HCT116 (cell line): ENCODE measurements at regions not wholly inside any gene's neighbourhood (a gene's known extent, or its start where the extent isn't known, plus 50 kb on each side); places are given as distances from the start of the nearest gene placed in this dataset.
"Not testable (repeated sequence)": the region's sequence is repeated elsewhere in the genome, so short reads cannot be mapped to it uniquely, and the experiment has no call there.

Experiments
- ATAC-seq: fragments of 200-7000 bp; cut with Tn5 transposase; 2 replicates; pipeline ENCODE4 v1.9.1; 2020; ENCODE audit warnings: mild to moderate bottlenecking, moderate library complexity
- BruUV-seq: library from RNA; stranded (reverse); fragments of 400-500 nt; replicated peaks from 2 replicates; lab custom pipeline; 2021; lab: Mats Ljungman, UMichigan
- CTCF ChIA-PET: fragments of 300-600 bp; sonication (Branson Sonifier 250); formaldehyde crosslinking; loops from one replicate; lab custom pipeline; 2021; ENCODE audit warnings: antibody characterized with exemption; lab: Charles Lee
- POLR2A ChIA-PET: fragments of 300-600, 350-600 bp; sonication (Branson Sonifier 250); formaldehyde crosslinking; loops from one replicate; lab custom pipeline; 2021; ENCODE audit warnings: antibody characterized with exemption; lab: Charles Lee
- RAD21 ChIA-PET, 2 experiments: fragments of 300-600 bp; sonication (Branson Sonifier 250); formaldehyde crosslinking; loops; one replicate each; lab custom pipeline; 2023; ENCODE audit warnings: low total read pairs in 2 of 2; ENCODE audit not compliant: uncharacterized antibody in 2 of 2, unreplicated experiment in 2 of 2, low non-redundant PET in 1 of 2; lab: Charles Lee
- DNase-seq: peaks from one replicate; pipeline ENCODE4 v3.0.0-alpha.2; 2010; ENCODE audit warnings: low read depth, low spot score
- H2AFZ ChIP-seq: fragments of 200-600 bp; shearing (Covaris generic), sonication (generic); 2 replicates; pipeline ENCODE4 v1.6.1; 2017; ENCODE audit warnings: low read depth, mixed run types, mixed read lengths, antibody characterized with exemption, low read length; ENCODE audit not compliant: poor library complexity, severe bottlenecking
- H3K27ac ChIP-seq: 2 replicates; pipeline ENCODE4 v1.5.1; 2012; ENCODE audit warnings: low read depth, low read length
- H3K27me3 ChIP-seq: fragments of 200-600 bp; sonication (generic); 2 replicates; pipeline ENCODE4 v1.6.1; 2016; ENCODE audit warnings: mixed run types, low read length, mixed read lengths; ENCODE audit not compliant: insufficient read depth
- H3K36me3 ChIP-seq, 2 experiments: fragments of 200-500 bp in 1 of 2; fragments of 200-600 bp in 1 of 2; sonication (Bioruptor generic) in 1 of 2; sonication (generic) in 1 of 2; 2 replicates each; pipeline versions ENCODE4 v1.5.1 to v1.6.1; 2014 to 2016; ENCODE audit warnings: low read length in 2 of 2, inconsistent platforms in 1 of 2, mixed read lengths in 1 of 2, mixed run types in 1 of 2; ENCODE audit not compliant: insufficient read depth in 2 of 2, control insufficient read depth in 1 of 2
- H3K4me1 ChIP-seq, 2 experiments: fragments of 200-600 bp in 1 of 2; sonication (generic) in 1 of 2; 2 replicates each; pipeline versions ENCODE4 v1.5.1 to v1.6.1; 2012 to 2017; ENCODE audit warnings: low read length in 2 of 2, inconsistent platforms in 1 of 2, mild to moderate bottlenecking in 1 of 2, mixed read lengths in 1 of 2, mixed run types in 1 of 2, moderate library complexity in 1 of 2; ENCODE audit not compliant: insufficient read depth in 2 of 2, control insufficient read depth in 1 of 2
- H3K4me2 ChIP-seq: fragments of 200-600 bp; sonication (generic); 2 replicates; pipeline ENCODE4 v1.6.1; 2017; ENCODE audit warnings: mixed run types, low read length, mixed read lengths
- H3K4me3 ChIP-seq, 2 experiments: fragments of 200-600 bp in 1 of 2; sonication (generic) in 1 of 2; replicated peaks in 1 of 2; 2 replicates each; pipeline ENCODE4 v1.5.1; 2011 to 2016; ENCODE audit warnings: low read length in 2 of 2, control low read depth in 1 of 2, low read depth in 1 of 2, mild to moderate bottlenecking in 1 of 2, mixed read lengths in 1 of 2, mixed run types in 1 of 2
- H3K79me2 ChIP-seq: fragments of 200-600 bp; sonication (generic); 2 replicates; pipeline ENCODE4 v1.6.1; 2017; ENCODE audit warnings: mild to moderate bottlenecking, mixed run types, low read length, moderate library complexity, mixed read lengths; ENCODE audit not compliant: insufficient read depth
- H3K9ac ChIP-seq: fragments of 200-600 bp; sonication (generic); 2 replicates; pipeline ENCODE4 v1.6.1; 2016; ENCODE audit warnings: low read length, mixed read lengths
- H3K9me2 ChIP-seq: fragments of 200-600 bp; sonication (generic), shearing (Covaris generic); 2 replicates; pipeline ENCODE4 v1.6.1; 2017; ENCODE audit warnings: mixed run types, mild to moderate bottlenecking, moderate library complexity; ENCODE audit not compliant: insufficient read depth
- H3K9me3 ChIP-seq, 2 experiments: fragments of 200-500 bp in 1 of 2; fragments of 200-600 bp in 1 of 2; sonication (Bioruptor generic) in 1 of 2; sonication (generic) in 1 of 2; 2 replicates each; pipeline ENCODE4 v1.6.1; 2014 to 2017; ENCODE audit warnings: low read length in 2 of 2, mixed read lengths in 2 of 2, inconsistent platforms in 1 of 2, low read depth in 1 of 2, mild to moderate bottlenecking in 1 of 2, mixed run types in 1 of 2, moderate library complexity in 1 of 2; ENCODE audit not compliant: control insufficient read depth in 1 of 2, insufficient read depth in 1 of 2
- H4K20me1 ChIP-seq: fragments of 200-600 bp; sonication (generic), shearing (Covaris generic); 2 replicates; pipeline ENCODE4 v1.6.1; 2017; ENCODE audit warnings: mixed run types, mild to moderate bottlenecking, moderate library complexity; ENCODE audit not compliant: insufficient read depth
- CTCF ChIP-seq, 3 experiments: fragments of 200-600 bp in 1 of 3; sonication (generic) in 1 of 3; IDR thresholded peaks in 2 of 3; conservative IDR thresholded peaks in 1 of 3; 2 replicates each; pipeline ENCODE4 v1.5.1; 2012 to 2017; ENCODE audit warnings: low read depth in 2 of 3, low read length in 2 of 3, antibody characterized with exemption in 1 of 3, borderline replicate concordance in 1 of 3, control low read depth in 1 of 3, mild to moderate bottlenecking in 1 of 3, mixed read lengths in 1 of 3, mixed run types in 1 of 3, moderate library complexity in 1 of 3; ENCODE audit not compliant: insufficient read depth in 1 of 3
- MAX ChIP-seq: IDR thresholded peaks from 2 replicates; pipeline ENCODE4 v1.6.1; 2012
- POLR2AphosphoS5 ChIP-seq: IDR thresholded peaks from 2 replicates; pipeline ENCODE4 v1.6.1; 2011; ENCODE audit warnings: mild to moderate bottlenecking, low read depth, low read length, moderate library complexity
- REST ChIP-seq: IDR thresholded peaks from 2 replicates; pipeline ENCODE4 v1.6.1; 2012; ENCODE audit warnings: low read depth
- SP1 ChIP-seq: IDR thresholded peaks from 2 replicates; pipeline ENCODE4 v1.6.1; 2012; ENCODE audit warnings: low read depth
- intact Hi-C: fragments of 100-400 bp; cut with micrococcal nuclease; formaldehyde crosslinking; loops from 2 replicates; pipeline ENCODE4 v1.10.0; 2022

GRCh38 chr3:81186412-81186811 lies 575.0 kb downstream of the GBE1 start:
- ChIA-PET POLR2A (no interaction called here), CTCF (no interaction called here), RAD21 (no interaction called here)
- H3K9ac ChIP-seq, result no peak overlapping the region
- ATAC-seq (no peak), DNase-seq (no peak)
- H4K20me1 ChIP-seq, result no peaks in the 10 kb centered on the region
- H2AFZ ChIP-seq, result no peak overlapping the region
- H3K27ac ChIP-seq, result no peak overlapping the region
- no peak overlapping the region for H3K4me3 ChIP-seq
- no TSS peak for BruUV-seq
- H3K4me1 ChIP-seq, result no peaks in the 10 kb centered on the region
- H3K79me2 ChIP-seq, result no peaks in the 10 kb centered on the region
- H3K9me3 ChIP-seq, result peaks cover 0 to 5% of the 10 kb centered on the region in 2 experiments; a peak in 2 of 4 replicates
- H3K4me2 ChIP-seq, result no peak overlapping the region
- H3K27me3 ChIP-seq, result no peaks in the 10 kb centered on the region
- H3K9me2 ChIP-seq, result no peaks in the 10 kb centered on the region
- TF ChIP-seq CTCF (IDR thresholded peaks at IDR 0.05 in 2 of 3, conservative IDR thresholded peaks at IDR 0.05 in 1 of 3; ENCODE audit: borderline replicate concordance in 1 of 3, insufficient read depth in 1 of 3, low read depth in 2 of 3, low read length in 2 of 3), result no peak
- no peak for TF ChIP-seq REST
- TF ChIP-seq POLR2AphosphoS5, result no peak
- TF ChIP-seq MAX, result no peak
- TF ChIP-seq SP1, result no peak
- no peaks in the 10 kb centered on the region for H3K36me3 ChIP-seq
- intact Hi-C loops, result loop anchor here (10.0 kb wide), 1 partner anchor 152 kb away; no protein-coding TSS in a partner anchor

- RAD21 ChIA-PET, H3K9me2 ChIP-seq, BruUV-seq, H3K4me1 ChIP-seq, H3K27ac ChIP-seq, H3K4me3 ChIP-seq, H3K36me3 ChIP-seq, H3K9ac ChIP-seq, ATAC-seq, H3K9me3 ChIP-seq, H3K4me2 ChIP-seq, H2AFZ ChIP-seq, DNase-seq, POLR2A ChIA-PET, H3K79me2 ChIP-seq, H4K20me1 ChIP-seq, CTCF ChIA-PET, H3K27me3 ChIP-seq: not testable (repeated sequence)
- intact Hi-C loops, result loop anchor here (10.0 kb wide), 1 partner anchor 147 kb away; no protein-coding TSS in a partner anchor
Measured at GRCh38 chr3:81182086-81182875, 579.2 kb downstream of the GBE1 start.
